Activated effector memory CD4-positive, alpha-beta T cell treated with anti-CD3 and anti-CD28 coated beads, Interleukin-2, amount 50 U/mL, for 16 hours (primary cell): ENCODE measurements at regions not wholly inside any gene's neighbourhood (a gene's known extent, or its start where the extent isn't known, plus 50 kb on each side); places are given as distances from the start of the nearest gene placed in this dataset.
"Not testable (repeated sequence)": the region's sequence is repeated elsewhere in the genome, so short reads cannot be mapped to it uniquely, and the experiment has no call there.

Source experiments
- DNase-seq: peaks from one replicate; pipeline ENCODE4 v3.0.0-alpha.2; 2020

GRCh38 chr6:8941577-8941976 is 506.2 kb upstream of the SLC35B3 start:
- no peak for DNase-seq

DNA sequence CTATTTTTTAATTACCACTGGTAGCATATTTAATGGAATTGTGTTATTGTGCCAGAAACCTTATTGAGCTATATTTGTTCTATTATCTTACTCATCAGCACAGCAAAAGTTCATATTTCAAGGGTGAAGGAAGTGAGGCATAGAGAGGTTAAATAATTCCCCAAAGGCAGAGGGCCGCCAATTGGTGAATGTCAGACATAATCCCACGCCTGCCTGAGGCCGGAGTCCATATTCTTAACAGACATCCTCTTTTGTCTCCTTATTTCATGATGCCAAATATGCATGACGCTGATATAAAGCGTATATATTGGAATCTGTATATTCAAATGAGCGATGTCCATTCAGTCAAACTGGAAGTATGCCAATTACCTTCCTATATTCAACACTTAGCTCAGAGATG is 505.0 kb upstream of the SLC35B3 start:
- DNase-seq: no peak

GRCh38 chr6:8939615-8940014 is 504.3 kb upstream of the SLC35B3 start:
- DNase-seq: no peak

GRCh38 chr6:8934318-8934717 is 499.0 kb upstream of the SLC35B3 start:
- no peak for DNase-seq

DNA sequence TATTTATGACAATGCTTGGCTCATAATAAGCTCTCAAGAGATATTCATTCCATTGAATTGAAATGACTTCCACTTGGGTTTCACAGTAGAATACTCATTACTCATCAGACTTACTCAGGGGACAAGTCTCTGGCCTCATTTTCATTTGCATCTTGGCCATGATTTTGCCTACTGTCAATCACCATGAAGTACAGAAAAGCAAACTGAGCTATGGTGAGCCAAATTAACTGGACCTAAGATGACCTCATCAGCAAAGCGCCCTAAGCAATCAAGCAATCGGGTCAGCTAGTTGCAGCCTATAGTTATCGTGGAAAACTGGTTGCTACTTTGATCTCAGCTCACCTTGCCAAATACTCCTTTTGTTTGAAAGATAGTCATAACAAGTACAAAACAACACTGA is 494.7 kb upstream of the SLC35B3 start:
- DNase-seq: no peak

- DNase-seq: not testable (repeated sequence)
Observed at GRCh38 chr6:8920244-8920643, 484.9 kb upstream of the SLC35B3 start.

GRCh38 chr6:8918196-8918595 is 482.9 kb upstream of the SLC35B3 start:
- no peak for DNase-seq

DNA sequence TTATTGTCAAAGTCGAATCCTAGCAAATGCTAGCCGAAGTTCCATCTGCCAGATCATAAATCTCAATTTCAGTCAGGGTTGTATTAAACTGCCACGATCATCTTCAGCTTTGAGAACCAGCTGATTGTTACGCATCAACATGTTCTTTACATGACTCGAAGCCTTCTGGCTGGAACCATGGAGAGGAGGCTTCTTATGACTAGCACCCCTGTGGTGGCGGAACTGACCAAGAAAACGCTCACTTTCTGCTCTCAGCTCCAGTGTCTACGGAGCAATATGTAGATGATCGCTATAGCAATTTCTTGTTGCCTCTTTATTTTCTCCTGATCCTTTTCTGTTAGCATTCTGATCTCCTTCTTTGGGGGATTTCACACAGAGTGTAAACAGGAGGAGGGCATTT is 479.4 kb upstream of the SLC35B3 start:
- DNase-seq: no peak

- no peak for DNase-seq
Observed at GRCh38 chr6:8908638-8909037, 473.3 kb upstream of the SLC35B3 start.

- no peak for DNase-seq
Observed at GRCh38 chr6:8906699-8907098, 471.4 kb upstream of the SLC35B3 start.

- DNase-seq: no peak
Observed at GRCh38 chr6:8905757-8906156, 470.4 kb upstream of the SLC35B3 start.

- no peak for DNase-seq
Observed at GRCh38 chr6:8904754-8905153, 469.4 kb upstream of the SLC35B3 start.

GRCh38 chr6:8900056-8900455 is 464.7 kb upstream of the SLC35B3 start:
- no peak for DNase-seq

DNA sequence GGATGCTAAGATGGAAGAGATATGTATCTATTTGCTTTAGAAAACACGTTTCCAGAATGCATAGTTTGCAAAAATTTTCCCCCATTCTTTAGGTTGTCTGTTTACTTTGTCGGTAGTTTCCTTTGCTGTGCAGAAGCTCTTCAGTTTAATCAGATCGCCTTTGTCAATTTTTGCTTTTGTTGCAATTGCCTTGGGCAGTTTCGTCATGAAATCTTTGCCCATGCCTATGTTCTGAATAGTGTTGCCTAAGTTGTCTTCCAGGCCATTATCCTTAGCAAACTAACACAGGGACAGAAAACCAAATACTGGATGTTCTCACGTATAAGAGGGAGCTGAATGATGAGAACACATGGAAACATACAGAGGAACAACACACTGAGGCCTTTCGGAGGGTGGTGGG is 454.2 kb upstream of the SLC35B3 start:
- no peak for DNase-seq

DNA sequence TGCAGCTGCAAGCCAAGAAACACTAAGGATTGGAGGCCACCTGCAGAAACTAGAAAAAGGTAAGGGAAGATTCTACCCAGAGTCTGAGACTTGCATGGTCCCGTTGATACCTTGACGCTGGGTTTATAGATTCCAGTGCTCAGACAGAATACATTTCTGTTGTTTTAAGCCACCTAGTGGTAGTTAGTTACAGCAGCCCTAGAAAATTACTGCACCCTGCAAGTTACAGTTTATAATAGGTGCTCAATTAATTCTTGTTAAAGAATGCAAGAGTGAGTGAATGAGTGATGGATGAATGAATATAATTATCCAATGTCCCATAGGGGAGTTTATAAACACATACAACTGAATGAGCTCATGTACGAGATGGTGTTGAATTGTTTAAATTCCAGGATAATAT is 453.1 kb upstream of the SLC35B3 start:
- no peak for DNase-seq

DNA sequence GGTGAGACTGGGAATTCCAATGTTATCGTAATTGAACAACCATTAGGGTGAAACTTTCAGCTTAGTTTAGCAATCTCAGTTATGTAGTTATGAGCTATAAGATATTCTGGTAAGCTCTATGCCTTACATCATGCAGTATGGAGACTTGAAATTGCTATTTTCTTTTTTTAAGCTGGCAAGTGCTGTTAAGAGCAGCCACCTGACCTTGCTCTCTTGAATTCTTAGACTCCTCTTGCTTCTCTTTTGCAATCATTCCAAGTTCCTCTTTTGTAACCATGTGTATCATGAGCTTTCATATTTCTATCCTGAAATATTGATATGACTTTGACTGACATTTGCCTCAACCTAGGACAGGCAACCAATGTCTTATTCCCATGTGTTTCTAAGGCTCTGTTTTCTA is 446.3 kb upstream of the SLC35B3 start:
- no peak for DNase-seq

DNA sequence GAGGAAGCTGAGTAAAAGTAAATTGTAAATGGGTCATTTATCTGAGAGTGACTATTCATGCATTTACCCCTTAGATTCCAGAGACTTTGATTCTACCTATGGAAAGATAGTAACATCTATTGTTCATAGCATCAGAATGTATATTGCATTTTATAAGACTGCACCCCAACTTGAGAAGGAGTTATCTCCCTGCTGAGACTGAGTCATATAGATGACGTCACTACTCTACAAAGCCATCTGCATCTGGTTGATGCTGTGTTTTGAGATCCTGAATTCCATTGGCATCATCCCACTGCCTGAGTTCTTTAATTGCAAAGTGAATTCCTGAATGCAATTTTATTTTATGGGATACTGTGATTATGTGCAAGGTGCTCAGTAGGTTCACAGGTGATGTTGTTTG is 444.0 kb upstream of the SLC35B3 start:
- no peak for DNase-seq

DNA sequence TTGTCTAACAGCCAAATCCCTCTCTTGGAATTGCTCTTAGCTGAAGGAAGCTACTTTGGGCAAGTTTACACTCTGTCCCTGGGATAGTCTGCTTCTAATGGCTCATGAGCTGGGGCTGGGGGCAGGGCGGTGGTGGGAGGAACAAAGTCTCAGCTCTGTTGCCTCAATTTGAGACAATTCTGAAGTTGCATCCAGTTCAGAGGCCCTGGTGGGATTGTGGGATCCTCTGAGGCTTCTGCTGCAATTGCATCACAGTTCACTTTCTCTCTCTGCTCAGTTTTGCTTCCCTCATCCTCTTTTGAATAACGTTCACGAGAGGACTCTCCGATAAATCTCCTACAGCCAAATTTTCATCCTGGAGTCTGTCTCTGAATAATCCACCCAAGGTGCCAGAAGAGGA is 440.6 kb upstream of the SLC35B3 start:
- DNase-seq: no peak

DNA sequence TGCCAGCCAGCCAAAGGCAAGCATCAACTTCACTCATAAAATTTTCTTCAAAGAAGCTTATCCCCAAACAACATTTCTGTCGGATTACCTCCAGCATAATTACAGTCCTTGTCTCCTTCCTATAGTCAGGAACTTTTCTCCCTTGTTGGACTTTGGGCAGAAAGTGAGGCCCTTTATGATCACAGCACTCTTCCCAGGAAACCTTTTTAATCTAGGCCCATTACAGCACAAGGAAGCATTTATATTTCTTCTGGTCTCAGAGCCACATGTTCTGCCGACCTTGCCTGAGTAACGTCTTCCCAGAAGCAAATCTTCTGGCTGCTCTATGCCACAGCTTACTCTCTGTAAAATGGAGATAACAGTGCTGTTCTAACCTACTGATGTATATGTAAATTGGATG is 437.2 kb upstream of the SLC35B3 start:
- DNase-seq: no peak

- DNase-seq: no peak
Observed at GRCh38 chr6:8865451-8865850, 430.1 kb upstream of the SLC35B3 start.

DNA sequence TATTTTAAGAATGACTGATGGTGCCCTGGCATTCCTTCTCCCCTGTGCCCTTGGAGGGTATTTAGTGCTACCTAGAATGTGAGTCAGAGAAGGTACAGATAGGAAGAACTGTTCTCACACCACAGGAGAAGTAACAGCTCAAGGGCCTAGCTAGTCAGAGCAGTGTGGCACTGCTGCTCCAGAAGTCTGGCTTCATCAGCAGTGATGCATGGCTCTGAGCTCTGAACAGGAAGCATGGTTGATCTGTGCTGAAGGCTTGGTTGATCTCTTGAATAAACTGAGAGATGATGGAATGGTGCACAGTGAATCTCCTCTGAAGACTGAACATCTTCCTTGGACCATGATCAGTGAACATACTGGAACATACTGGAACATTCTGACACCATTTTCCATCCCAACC is 425.3 kb upstream of the SLC35B3 start:
- DNase-seq: no peak

- DNase-seq: no peak
Observed at GRCh38 chr6:8859501-8859900, 424.2 kb upstream of the SLC35B3 start.

GRCh38 chr6:8858854-8859331 is 423.5 kb upstream of the SLC35B3 start:
- DNase-seq: no peak

- DNase-seq: no peak
Observed at GRCh38 chr6:8857160-8857559, 421.8 kb upstream of the SLC35B3 start.

DNA sequence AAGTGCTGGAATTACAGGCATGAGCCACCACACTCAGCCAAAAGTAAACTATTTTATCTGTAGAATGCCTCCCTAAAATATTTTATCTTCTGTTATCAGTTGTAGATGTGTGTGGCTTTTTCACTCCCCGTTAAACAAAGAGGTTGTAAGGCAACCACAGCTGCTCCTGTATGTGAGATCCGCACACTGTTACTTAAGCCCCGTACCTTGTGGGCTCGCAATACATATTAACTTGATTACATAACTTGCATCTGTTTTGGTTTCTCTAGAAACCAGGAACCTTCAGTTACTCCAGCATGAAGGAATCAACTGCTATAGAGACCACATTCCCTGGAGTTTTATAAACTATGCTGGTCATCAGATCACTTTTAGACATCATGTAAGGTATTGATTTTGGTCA is 420.1 kb upstream of the SLC35B3 start:
- DNase-seq: no peak

DNA sequence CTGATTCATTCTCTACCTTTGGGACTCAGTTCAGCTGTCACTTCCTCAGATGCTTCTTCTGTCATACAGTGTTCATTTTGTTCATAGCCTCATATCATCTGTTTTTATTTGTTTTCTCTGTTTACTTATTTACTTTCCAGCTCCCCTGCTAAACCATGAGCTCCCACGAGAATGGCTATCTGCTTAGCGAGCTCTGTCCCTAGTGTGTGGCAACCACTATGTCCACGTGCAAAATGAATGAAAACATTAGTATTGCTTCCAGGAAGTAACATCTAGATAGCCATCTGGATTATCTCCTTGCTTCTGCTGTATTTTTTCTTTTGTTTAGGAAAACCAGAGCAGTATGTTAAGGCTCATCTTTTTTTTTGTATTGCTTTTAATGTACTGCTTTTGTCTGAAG is 417.0 kb upstream of the SLC35B3 start:
- no peak for DNase-seq
